HG03460 (cell line): ENCODE measurements at regions not wholly inside any gene's neighbourhood (a gene's known extent, or its start where the extent isn't known, plus 50 kb on each side); places are given as distances from the start of the nearest gene placed in this dataset.

ENCODE experiments used
- ATAC-seq: cut with Tn5 transposase; IDR thresholded peaks from one replicate; pipeline ENCODE4 v1.9.1; 2021; ENCODE audit not compliant: unreplicated experiment

DNA sequence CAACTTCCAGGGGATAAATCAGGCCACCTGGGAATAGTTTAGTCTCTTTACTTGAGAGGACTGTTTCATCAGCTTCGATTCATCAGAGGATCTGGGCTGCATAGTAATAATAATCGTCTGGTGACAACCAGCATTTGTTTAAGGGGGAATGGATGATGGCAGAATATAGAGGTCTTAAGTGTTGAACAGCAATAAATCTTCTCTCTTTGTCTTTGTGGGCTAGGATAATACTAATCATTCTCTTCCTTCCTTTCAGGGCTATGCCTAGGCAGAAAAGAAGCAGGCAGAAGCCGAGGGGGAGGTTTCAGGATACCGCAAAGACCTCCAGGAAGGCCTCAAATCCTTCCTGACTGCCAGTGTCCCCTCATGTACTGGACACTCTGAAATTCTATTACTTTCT is 150.4 kb upstream of the GAREM1 start:
- ATAC-seq: no peak

DNA sequence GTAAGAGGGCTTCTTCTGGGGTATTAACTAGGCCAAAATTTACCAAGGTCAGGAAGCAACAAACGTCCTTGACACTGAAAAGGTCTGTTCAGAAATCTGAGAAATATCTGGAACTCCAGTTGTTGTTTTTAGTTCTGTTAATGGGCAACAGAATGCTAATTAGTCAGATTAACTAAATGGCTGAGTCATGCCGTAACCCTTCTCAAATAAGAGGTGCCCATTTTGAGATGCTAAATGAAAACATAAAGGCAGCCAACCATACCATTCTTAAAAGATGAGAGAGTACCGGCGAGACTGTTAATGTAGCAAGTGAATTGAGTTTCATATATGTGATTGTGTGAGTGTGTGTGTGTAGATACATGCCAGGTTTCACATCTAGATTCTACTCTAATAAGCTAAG is 147.9 kb upstream of the GAREM1 start:
- ATAC-seq: no peak

DNA sequence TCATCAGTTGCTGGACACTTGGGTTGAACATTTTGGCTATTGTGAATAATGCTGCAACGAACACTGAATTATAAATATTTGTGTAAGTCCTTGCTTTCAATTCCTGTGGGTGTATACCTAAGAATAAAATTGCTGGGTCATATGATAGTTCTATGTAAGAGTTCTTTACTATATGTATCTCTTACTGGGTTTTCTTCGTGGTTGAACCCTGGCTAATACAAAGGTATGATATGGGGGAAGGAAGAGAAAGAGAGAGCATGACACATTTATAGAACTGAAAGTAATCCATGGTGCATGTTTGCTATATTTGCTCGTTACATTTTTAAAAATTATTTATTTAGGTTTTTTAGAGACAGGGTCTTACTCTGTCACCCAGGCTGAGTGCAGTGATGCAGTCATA is 143.1 kb upstream of the GAREM1 start:
- ATAC-seq: no peak

DNA sequence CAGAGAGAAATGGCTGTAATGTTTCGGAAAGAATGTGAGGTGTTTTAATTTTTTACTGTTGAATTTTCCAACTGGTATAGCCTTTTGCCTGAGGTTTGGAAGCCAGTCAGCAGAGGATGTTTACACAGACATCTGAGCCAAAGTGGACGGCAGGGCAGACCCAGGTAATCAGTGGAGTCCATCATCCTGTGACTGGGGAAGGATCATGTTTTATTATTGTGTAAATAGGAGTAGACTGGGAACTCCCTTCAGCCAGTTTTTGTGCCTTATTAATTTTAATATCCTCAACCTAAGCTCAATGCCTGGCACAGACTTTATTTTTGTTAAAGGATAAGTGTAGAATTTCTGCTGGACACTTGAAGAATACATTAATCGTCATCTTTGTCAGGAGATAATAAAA is 142.0 kb upstream of the GAREM1 start:
- no peak for ATAC-seq

DNA sequence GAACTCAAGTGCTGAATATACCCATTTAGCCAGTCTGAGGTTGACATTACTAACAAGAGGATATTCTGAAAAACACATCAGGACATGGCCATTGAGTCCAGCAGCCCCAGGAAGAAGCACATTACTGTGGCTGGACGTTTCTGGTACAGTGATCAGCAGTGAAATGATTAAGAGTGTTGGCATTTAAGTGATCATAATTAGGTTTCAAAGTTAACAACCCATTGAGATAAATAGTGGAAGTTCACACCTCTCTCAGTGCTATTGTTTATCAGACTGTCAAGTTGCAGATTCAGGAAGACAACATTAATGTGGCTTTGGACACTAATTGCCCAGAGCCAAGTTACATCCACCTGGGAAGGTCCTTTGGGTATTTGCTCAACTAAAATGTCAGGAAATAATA is 139.5 kb upstream of the GAREM1 start:
- no peak for ATAC-seq

DNA sequence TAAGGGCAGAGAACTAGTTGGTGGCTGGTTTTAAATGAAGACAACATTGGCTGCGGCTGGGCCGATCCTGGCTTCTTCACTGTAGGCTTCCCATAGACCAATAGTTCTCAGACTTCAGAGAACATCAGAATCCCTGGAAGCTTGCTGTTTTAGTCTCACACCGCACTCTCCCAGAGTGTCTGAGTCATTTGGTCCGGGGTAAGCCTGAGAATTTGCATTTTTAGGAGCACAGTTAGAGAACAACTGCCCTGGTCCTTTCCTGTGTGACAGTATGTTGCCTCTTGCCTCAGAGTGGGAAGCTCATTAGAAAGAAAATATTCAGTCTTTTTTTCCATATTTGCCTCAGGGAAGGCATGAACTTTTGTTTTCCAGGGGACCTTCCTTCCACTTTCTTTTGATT is 137.1 kb upstream of the GAREM1 start:
- no peak for ATAC-seq

DNA sequence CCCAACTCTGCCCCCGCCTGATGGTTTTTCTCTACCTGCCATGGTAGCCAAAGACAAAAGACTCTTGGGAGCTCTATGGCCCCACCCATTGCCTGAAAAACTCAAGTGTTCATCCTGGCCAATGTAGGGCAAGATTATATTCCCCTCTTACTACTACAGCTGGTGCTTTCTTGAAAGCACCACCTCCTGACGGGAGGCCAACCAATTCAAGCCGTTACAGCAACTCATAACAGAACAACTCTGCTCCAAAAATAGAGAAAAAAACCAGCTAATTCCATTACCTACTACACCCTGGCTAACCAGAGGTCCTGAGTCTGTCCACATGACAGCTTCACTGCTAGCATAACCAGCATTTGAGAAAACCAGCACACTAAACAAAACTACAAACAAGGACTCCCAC is 127.5 kb upstream of the GAREM1 start:
- no peak for ATAC-seq

DNA sequence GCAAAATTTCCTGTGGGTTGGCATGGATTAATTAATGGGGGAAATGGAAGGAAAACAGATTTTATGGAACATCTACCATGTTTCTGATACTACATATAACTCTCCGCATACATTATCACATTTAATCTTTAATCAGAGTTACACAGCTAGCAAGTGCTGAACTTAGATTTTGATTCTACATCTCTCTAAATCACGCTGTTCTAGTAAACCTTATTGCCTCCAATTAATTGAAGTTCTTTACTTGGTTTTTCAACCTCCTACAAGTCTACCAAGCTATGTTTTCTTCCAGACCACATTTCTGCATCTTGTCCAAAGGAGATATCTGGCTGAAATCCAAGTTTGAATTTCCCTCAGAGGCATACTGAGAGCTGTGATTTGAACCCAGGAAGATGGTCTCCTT is 125.8 kb upstream of the GAREM1 start:
- ATAC-seq: no peak

DNA sequence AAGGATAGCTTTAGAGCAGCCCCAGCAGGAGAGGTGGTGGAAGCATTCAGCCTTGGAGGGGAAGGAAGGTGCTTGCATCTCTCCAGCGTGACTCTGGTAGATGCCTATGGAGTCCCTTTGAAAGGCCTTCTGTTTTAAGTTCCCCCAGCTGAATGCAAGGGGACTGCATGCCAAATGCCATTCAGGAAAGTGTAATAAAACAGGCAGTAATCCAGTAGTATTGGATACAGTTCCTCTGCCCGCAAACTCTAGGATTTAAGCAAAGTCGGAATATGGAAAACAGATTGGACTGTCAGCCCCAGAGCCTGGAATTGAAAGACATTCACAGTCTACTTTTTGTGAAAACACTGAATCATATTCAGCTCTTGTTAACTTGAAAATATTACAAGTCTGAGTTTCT is 125.2 kb upstream of the GAREM1 start:
- ATAC-seq: no peak

DNA sequence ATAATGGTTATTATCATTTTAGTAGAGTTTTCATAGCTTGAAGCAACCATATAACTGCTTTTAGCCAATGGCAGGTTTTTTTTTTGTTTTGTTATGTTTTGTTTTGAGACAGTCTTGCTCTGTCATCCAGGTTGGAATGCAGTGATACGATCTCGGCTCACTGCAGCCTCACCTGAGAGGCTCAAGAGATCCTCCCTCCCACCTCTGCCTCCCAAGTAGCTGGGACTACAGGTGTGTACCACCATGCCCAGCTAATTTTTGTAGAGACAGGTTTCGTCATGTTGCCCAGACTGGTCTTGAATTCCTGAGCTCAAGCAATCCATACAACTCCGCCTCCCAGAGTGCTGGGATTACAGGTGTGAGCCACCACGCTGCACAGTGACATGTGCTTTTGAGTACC is 117.5 kb upstream of the GAREM1 start:
- no peak for ATAC-seq

DNA sequence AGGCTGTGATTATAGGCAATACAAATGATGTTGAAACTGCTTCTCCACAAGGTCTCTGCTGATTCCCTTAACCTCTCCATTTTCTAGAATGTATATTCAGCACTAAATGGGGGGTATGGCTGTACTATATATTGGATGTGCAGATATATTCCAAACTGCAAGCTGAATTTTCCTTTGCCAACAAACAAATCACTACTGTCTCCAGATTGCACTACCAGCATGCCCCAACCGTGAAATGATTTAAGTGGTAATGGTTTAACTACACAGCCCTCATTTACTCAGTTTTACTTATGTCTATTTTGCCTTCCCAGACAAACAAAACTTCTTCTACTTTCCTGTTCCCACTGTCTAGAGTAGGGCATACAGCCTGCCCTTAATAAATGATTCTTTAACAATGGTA is 112.7 kb upstream of the GAREM1 start:
- ATAC-seq: no peak

DNA sequence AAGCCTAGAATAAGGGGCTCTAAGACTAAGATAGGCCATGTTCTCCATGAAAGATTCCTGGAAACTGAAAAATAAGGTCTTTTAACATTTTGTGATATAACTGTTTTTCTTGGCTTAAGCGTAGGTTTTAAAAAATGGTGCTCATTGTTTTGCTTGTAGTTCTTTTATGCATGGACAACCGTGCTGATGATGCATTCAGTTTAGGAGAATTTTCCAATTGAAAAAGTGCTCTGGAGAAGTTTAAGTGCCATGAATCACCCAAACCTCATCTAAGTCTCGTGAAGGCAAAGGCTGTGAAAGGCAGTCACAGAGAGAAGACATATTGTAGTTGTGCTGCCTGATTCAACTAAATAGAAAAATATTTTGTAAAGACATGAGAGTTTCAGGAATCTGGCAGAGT is 111.8 kb upstream of the GAREM1 start:
- ATAC-seq: no peak

DNA sequence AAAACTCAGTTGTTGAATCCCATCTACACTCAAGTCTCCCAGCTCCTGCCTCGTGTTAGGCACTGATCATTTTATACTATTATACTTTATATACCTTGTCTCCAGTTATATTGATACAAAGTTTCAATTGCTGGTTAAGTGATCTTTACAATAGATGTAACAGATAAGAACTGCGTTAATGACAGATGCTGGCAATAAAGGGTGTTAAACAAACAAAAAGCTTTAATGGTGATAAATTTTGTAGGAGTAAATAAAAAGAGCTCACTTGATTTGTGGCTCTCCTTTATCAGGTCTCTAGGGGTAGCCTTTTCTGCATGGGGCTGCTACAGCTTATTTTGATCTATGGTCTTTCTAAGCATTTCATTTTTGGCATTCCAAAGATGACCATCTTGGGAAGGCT is 106.9 kb upstream of the GAREM1 start:
- ATAC-seq: no peak

DNA sequence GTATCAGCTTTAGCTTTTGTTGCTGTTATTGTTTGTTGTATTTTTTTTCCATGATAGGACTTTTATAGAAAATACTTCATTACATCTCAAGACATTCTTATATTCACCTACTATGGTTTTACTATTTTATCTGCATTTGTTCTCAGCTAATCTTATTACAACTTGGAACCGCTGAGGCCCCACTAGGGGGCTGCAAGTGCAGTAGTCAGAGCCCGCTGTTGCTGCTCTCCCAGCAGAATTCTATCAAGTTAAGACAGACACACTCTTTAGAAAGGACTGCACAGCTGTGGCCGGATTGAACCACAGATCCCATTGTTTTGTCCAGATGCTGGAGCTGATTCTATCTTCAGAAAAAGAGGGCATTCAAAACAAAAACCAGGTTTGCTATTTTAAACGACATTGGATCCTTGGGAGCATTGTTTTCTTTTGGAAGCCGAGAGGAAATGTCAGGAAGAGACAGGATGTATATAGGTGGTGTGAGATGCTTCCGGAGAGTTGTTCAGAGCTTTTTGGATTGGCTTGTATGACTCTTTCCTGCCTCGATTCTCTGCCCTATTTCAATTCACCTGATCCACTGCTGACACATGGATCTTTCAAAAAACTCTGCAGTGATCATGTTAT is 105.7 kb upstream of the GAREM1 start:
- ATAC-seq: no peak

DNA sequence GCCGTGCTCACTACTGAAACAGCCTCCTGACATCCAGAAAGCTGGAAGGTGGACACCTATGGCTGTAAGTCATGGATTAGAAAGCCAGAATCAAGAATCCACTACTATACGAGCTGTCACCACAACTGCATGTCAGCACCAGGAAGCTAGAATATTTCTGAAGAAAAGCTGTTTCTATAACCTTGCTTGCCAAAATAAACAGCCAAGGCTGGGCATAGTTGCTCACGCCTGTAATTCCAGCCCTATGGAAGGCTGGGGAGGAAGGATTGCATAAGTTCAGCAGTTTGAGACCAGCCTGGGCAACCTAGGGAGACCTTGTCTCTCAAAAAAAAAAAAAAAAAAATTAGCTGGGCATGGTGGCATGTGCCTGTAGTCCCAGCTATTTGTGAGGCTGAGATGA is 96.3 kb upstream of the GAREM1 start:
- no peak for ATAC-seq

DNA sequence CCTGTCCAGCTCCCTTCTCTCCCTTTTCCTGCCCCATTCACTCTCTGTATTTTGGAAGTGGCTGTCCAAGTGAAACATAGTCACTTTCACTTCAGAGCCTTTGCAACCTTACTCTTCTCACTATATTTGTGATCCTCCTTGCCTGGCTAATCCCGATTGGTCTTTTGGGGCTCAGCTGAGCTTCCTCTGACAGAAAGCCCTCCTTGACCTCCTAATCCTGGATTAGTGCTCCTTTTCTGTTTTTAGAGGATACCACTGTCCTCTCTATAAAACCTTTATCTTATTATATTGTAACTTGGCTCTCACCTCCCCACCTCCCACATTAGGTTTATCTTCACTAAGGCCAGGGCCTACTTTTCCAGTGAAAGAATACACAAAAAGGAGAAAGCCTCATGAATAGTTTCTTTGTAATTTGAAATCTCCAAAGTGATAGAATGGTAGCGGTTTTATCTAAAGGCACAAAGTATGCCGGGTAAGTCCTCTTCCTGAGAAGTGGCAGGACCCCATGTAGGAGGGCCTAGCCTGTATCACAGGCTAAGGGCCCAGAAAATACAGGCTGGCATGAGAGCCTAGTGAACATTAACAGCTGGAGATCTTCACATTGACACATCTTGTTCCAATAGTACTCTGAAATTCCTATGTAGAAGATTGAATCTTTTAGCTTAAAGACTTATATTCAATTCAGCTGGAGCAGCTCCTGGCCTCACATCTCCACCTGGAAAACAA is 83.1 kb upstream of the GAREM1 start:
- ATAC-seq: no peak

DNA sequence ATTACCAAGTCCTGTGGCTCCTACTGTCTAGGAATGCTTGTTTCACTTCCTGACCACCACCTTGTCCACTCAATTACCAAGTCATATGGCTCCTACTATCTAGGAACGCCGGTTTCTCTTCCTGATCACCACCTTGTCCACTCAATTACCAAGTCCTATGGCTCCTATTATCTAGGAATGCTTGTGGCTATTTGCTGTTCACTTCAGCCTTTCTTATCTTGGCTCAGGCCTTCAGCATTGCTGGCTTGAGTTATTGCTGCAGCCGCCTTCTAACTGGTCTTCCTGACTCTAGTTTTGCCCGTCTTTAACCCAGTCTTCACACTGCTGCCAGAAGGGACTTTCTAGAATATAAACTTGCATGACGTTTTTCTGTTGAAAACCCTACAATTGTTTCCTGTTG is 82.5 kb upstream of the GAREM1 start:
- ATAC-seq: no peak

DNA sequence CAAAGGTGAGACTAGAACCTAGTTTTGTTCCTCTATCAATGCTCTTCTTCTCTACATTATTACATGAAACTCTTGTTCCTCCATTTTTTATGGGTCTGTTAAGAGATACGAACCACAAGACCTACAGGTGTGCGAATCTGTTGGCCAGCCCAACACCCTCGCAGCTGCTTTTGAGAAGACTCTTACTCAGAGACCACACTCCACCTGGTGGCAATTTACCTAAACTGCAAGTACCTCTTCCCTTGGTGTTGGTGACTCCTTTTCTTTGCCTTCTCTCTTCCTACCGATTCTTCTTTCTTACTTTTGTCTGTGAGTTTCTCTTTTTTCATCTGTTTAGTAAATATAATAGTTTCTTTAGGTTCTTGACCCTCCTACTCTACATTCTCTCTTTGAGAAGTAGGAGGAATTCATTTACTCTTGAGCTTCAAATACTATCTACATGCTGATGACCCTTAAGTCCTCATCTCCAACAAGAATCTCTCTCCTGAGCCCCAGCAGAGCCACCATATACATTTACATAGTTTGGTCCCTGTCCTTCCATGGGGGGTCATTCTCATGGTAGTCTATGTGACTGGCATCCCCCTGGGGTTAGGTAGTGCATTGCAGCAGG is 81.8 kb upstream of the GAREM1 start:
- peak; percentile 82 for ATAC-seq

DNA sequence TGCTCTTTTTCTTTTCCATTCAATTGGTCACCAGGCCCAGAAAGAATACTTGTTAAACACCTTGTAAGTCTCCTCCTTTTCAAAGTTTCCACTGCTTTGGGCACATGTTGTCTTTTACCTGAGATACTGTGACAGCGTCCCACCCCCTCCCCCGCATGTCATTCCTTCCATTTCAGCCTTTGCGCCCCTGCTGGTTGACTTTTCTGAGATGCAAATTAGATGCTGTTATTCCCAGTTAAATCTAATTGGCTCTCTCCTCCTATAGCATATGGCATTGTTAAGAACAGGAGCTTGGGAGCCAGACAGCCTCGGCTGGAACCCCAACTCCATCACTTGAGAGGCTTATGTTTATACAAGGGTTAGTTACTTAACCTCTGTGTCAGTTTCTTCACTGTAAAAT is 80.3 kb upstream of the GAREM1 start:
- ATAC-seq: no peak

DNA sequence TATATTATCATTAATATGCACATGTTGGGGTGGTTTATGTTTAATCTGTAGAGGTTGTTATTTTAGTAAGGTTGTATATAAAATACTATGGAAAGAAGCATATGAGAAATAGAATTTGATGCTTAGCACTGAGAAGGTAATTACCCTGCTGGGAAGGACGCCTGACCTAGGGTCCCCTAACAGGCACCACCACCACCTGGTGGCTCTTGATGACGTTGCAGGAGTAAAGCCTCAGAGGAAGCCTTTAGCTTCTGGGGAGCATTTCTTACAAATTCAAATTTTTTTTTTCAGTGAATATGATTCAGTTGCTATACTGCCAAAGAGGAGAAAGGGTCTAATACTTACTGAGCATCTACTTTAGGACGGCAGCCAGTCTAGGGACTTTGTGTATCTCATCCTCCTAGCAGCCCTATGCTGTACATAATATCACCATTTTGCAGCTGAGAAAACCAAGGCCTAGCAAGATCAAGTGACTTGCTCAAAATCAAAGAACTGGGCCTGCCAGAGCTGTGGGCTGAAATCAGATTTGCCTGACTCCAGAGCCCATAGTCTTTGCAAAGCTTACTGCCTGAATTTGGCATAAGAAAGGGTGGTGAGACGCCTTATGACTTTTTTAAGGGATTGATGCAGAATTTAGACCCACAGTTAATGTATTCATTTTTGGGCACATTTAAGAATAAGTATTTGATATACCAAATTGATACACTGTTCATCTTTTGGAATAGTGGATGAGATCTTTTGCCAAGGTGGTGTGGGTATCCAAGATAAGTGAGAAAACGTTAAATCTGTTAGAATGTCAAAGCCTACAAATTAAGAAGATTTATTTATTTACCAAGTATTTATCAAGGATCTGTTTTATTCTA is 78.8 kb upstream of the GAREM1 start:
- peak; percentile 86 for ATAC-seq

DNA sequence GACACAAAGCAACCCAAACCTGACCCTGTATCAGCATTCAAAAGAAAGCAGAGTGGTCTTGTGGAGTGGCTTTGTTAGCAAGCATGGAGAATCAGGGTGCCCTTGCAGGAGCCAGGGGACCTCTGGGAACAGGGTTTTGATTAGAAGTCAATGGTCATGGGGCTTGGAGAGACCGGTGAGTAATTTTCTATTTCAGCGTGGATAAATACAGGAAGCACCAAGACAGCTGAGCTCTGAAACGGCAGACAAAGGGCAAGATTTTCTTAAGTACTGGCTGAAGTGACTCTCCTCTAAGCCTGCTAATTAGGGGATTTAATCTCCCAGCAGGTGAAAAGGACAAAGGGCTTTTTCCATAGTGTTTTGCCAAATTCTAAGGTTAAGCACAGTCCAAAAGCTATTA is 78.0 kb upstream of the GAREM1 start:
- no peak for ATAC-seq

DNA sequence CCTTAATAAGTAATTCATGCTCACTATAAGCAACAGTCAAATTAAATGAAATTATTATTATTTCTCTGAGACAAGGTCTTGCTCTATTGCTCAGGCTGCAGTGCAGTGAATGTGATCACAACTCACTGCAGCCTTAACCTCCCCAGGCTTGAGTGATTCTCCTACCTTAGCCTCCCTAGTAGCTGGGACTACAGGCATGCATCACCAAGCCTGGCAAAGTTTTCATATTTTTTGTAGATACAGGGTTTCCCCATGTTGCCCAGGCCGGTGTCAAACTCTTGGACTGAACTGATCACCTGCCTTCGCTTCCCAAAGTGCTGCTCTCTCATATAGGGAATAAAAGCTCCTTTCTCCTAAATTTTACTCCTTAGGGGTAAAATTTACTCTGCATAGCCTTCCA is 74.9 kb upstream of the GAREM1 start:
- ATAC-seq: no peak
